ENCODE measurements at regions not wholly inside any gene's neighbourhood (a gene's known extent, or its start where the extent isn't known, plus 50 kb on each side); places are given as distances from the start of the nearest gene placed in this dataset.

- DNase-seq, result no peak
These were observed 55.7 kb upstream of the OR5AN1 start for GRCh38 chr11:59302991-59303390.

GRCh38 chr11:59295435-59295834, 63.3 kb upstream of the OR5AN1 start:
- no peak for DNase-seq

- DNase-seq, result no peak
These were observed 66.1 kb upstream of the OR5AN1 start for GRCh38 chr11:59292611-59293010.

GRCh38 chr11:59291228-59291627, 67.5 kb upstream of the OR5AN1 start:
- no peak for DNase-seq

GRCh38 chr11:59289356-59290181, 69.1 kb upstream of the OR5AN1 start:
- DNase-seq, result no peak

GRCh38 chr11:59285716-59286260, 72.9 kb upstream of the OR5AN1 start:
- DNase-seq, result no peak

GRCh38 chr11:59284773-59285129, 72.0 kb upstream of the MPEG1 start:
- DNase-seq, result no peak

GRCh38 chr11:59283825-59284772, 71.4 kb upstream of the MPEG1 start:
- DNase-seq, result peak; percentile 29

GRCh38 chr11:59283311-59283710, 70.6 kb upstream of the MPEG1 start:
- DNase-seq, result no peak

GRCh38 chr11:59281177-59281576, 68.5 kb upstream of the MPEG1 start:
- DNase-seq, result no peak

- no peak for DNase-seq
These were observed 60.7 kb upstream of the MPEG1 start for GRCh38 chr11:59273373-59273841.

- DNase-seq, result no peak
These were observed 60.1 kb upstream of the MPEG1 start for GRCh38 chr11:59272771-59273372.

- no peak for DNase-seq
These were observed 59.1 kb upstream of the MPEG1 start for GRCh38 chr11:59271811-59272327.

GRCh38 chr11:59271247-59271755, 58.6 kb upstream of the MPEG1 start:
- no peak for DNase-seq

- DNase-seq, result no peak
These were observed 55.2 kb upstream of the MPEG1 start for GRCh38 chr11:59267736-59268475.

- no peak for DNase-seq
These were observed 54.5 kb upstream of the MPEG1 start for GRCh38 chr11:59267196-59267595.

GRCh38 chr11:59266491-59266890, 53.8 kb upstream of the MPEG1 start:
- DNase-seq, result no peak

- no peak for DNase-seq
These were observed 53.0 kb upstream of the MPEG1 start for GRCh38 chr11:59265735-59266134.

GRCh38 chr11:59264736-59265135, 52.0 kb upstream of the MPEG1 start:
- no peak for DNase-seq

GRCh38 chr11:59263225-59263894, 50.6 kb upstream of the MPEG1 start:
- DNase-seq, result no peak
